HK-2 (cell line): ENCODE measurements at regions not wholly inside any gene's neighbourhood (a gene's known extent, or its start where the extent isn't known, plus 50 kb on each side); places are given as distances from the start of the nearest gene placed in this dataset.
"Not testable (repeated sequence)": the region's sequence is repeated elsewhere in the genome, so short reads cannot be mapped to it uniquely, and the experiment has no call there.

Experiments used
- DNase-seq: peaks from one replicate; pipeline ENCODE4 v3.0.0-alpha.2; 2018; ENCODE audit not compliant: unreplicated experiment

DNA sequence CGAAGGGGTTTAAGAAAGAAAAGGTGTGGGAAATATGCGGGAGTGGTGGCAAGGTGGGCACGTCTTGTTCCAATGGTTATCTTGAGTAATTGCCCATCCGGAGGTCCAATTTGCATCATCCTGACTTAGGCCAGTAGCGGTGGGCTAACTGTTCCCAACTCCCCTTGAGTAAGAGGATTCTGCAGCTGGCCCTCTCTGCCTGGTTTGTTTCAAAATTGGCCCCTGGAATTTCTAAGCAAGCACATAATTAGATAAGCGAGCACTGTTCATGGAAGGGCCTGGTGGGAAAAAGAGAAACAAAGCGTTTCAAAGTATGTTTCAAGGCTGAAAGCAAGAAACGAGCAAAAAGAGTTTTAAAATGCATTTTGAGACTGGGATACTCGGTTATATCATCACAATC lies 198.2 kb downstream of the CEP135 start:
- DNase-seq: no peak

- DNase-seq: no peak
Measured at GRCh38 chr4:56142088-56142487, 193.3 kb downstream of the CEP135 start.

- DNase-seq: no peak
Measured at GRCh38 chr4:56139241-56139827, 190.6 kb downstream of the CEP135 start.

GRCh38 chr4:56134834-56135233 lies 186.1 kb downstream of the CEP135 start:
- DNase-seq: not testable (repeated sequence)

DNA sequence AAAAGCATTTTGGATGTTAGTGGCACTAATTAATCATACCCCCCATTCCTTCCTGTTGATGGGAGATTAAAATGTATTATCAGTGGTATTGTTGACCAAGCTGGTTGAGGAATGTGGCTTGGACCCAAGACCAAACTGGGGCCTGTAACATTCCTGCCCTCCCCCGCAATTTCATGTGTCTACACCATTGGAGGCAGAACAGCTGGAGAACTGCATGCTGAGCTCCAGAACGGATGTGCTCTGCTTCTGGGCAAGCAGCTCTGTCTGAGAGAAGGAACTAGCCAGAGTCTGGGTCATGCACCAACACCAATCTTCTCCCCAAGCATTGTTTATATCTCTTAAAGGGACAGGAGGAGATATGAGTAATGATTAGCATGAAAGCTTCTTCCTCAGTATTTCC lies 185.5 kb downstream of the CEP135 start:
- DNase-seq: no peak

GRCh38 chr4:56132835-56133234 lies 184.1 kb downstream of the CEP135 start:
- no peak for DNase-seq

GRCh38 chr4:56132188-56132587 lies 183.4 kb downstream of the CEP135 start:
- DNase-seq: not testable (repeated sequence)

- DNase-seq: no peak
Measured at GRCh38 chr4:56130606-56131155, 181.9 kb downstream of the CEP135 start.

GRCh38 chr4:56129431-56129861 lies 180.7 kb downstream of the CEP135 start:
- DNase-seq: peak; percentile 22

GRCh38 chr4:56128213-56128612 lies 179.5 kb downstream of the CEP135 start:
- DNase-seq: no peak

DNA sequence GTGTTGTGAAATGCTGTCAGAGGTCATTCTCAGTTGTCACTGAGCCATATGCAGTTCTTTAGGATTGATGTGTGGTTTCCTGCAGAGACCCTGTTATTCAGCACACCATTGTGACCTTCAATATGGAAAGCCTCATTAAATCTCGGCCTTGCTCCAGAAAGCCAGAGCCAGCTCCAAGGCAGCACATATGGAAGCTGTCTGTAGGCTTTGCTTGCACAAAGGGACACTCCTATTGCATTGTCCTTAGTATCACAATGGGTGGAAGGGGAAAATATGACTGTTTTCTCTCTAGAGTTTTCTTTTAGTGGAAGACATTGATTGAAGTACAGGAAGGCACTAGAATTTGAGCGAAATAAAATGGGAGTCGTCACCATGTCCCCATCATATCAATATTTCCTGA lies 179.0 kb downstream of the CEP135 start:
- no peak for DNase-seq

DNA sequence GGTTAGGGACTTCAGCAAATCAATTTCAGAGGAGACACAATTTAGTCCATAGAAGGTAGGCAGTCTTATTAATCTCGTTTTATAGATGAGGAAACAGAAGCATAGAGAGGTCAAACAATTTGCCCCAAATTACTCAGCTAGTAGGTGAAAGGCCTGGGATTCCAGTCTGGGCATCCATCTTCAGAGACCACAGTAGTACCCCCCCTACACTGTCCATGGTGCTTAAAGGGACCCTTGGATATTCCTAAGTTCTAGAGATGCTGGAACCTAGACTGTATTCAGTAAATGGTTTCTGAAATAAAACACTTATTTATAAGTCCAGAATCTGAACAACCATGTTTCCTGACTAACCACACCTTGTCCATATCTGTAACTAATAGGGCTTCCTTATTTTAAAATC lies 174.8 kb downstream of the CEP135 start:
- DNase-seq: no peak

DNA sequence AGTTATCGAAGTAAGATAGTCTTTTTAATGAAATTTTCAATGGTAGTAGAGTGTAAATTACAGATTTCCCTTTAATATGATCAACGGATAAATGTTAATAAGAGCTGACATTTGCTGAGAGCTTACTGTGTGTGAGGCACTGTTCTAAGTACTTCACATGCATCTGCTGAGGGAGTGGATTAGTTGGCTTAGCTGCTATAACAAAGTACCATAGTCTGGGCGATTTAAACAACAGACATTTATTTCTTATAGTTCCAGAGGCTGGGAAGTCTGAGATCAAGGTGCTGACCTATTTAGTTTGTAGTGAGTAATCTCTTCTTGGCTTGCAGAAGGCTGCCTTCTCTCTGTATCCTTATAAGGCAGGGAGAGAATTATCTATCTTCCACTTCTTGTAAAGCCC lies 174.3 kb downstream of the CEP135 start:
- DNase-seq: no peak

- DNase-seq: no peak
Measured at GRCh38 chr4:56118845-56119244, 170.1 kb downstream of the CEP135 start.

GRCh38 chr4:56118055-56118454 lies 169.3 kb downstream of the CEP135 start:
- DNase-seq: no peak

GRCh38 chr4:56115898-56116297 lies 167.2 kb downstream of the CEP135 start:
- no peak for DNase-seq

GRCh38 chr4:56112377-56112776 lies 163.6 kb downstream of the CEP135 start:
- no peak for DNase-seq

GRCh38 chr4:56106180-56107147 lies 157.7 kb downstream of the CEP135 start:
- no peak for DNase-seq

- no peak for DNase-seq
Measured at GRCh38 chr4:56104188-56104587, 155.4 kb downstream of the CEP135 start.

- no peak for DNase-seq
Measured at GRCh38 chr4:56102601-56103000, 153.9 kb downstream of the CEP135 start.

DNA sequence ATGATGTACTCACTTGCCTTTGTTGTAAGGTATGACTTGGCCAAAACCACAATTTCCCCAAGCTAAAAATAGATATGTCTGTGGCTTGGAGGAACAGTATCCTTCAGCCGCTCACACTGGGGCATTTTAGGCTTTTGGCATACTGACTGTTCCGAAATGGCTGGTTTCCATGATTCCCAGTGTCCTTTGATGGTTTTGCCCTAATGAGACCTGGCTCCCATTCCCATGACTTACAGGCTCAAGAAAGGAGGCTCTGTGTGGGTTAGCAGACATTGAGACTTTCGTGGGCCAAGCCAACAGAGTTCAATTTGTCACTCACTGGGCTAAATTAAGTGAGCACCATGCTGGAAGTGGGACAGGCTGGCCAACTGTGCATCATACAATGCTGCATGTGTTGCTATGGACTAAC lies 150.6 kb downstream of the CEP135 start:
- DNase-seq: no peak

DNA sequence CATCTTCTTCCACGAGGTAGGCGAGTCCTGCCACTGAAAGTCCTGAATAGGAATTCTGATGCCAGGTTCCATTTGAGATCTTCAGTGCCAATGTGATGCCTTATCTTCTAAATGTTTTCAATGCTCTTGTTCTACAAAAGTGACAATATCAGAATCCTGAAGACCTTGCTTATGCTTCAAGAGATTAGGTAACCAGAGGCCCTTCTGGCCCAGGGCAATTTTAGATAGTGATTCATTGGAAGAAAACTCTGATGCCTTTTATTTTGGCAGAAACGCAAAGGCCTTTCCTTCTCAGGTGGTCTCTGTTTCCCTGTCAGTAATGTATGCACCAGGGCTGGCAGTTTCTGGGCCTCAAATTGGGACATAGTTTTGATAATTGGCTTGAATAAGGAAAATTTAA lies 144.8 kb downstream of the CEP135 start:
- no peak for DNase-seq

DNA sequence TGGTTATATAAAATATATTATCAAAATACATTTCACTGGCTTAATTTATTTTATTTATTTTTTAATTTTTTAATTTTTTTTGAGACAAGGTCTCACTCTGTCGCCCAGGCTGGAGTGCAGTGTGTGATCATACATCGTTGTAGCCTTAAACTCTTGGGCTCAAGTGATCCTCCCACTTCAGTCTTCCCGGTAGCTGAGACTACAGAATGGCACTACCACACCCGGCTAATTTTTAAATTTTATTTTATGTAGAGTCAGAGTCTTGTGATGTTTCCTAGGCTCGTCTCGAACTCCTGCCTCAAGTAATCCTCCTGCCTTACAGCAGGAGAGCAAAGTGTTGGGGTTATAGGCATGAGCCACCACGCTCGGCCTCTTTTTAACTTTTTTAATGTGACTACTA lies 143.8 kb downstream of the CEP135 start:
- no peak for DNase-seq
